GM23338 (cell line): ENCODE measurements at regions not wholly inside any gene's neighbourhood (a gene's known extent, or its start where the extent isn't known, plus 50 kb on each side); places are given as distances from the start of the nearest gene placed in this dataset.
"Not testable (repeated sequence)": the region's sequence is repeated elsewhere in the genome, so short reads cannot be mapped to it uniquely, and the experiment has no call there.

Experiments
- ATAC-seq: fragments of 200-7000 bp; cut with Tn5 transposase; 3 replicates; pipeline ENCODE4 v1.9.1; 2020
- DNase-seq: peaks from one replicate; pipeline ENCODE4 v3.0.0-alpha.2; 2015; ENCODE audit warnings: low spot score
- H2AFZ ChIP-seq: fragments of 200-600 bp; sonication (generic); 2 replicates; pipeline ENCODE4 v1.8.0; 2016; ENCODE audit warnings: antibody characterized with exemption, mild to moderate bottlenecking, moderate library complexity
- H3F3A ChIP-seq: fragments of 200-600 bp; sonication (generic); replicated peaks from 2 replicates; pipeline ENCODE4 v1.8.0; 2017; ENCODE audit warnings: antibody characterized with exemption, mixed run types, low read depth
- H3K27ac ChIP-seq: fragments of 200-600 bp; sonication (generic); 2 replicates; pipeline ENCODE4 v1.6.1; 2016; ENCODE audit warnings: low read depth
- H3K27me3 ChIP-seq: fragments of 200-600 bp; sonication (generic); 2 replicates; pipeline ENCODE4 v1.8.0; 2016; ENCODE audit warnings: mild to moderate bottlenecking, mixed run types, moderate library complexity; ENCODE audit not compliant: insufficient read depth
- H3K36me3 ChIP-seq: fragments of 200-600 bp; sonication (generic); 2 replicates; pipeline ENCODE4 v1.8.0; 2016; ENCODE audit warnings: mild to moderate bottlenecking; ENCODE audit not compliant: insufficient read depth
- H3K4me1 ChIP-seq: fragments of 200-600 bp; sonication (generic); 2 replicates; pipeline ENCODE4 v1.8.0; 2016; ENCODE audit warnings: mild to moderate bottlenecking, moderate library complexity; ENCODE audit not compliant: insufficient read depth
- H3K4me2 ChIP-seq: fragments of 200-600 bp; sonication (generic); 2 replicates; pipeline ENCODE4 v1.7.1; 2017; ENCODE audit warnings: mixed run types
- H3K4me3 ChIP-seq: fragments of 200-600 bp; sonication (generic); 2 replicates; pipeline ENCODE4 v1.6.1; 2016; ENCODE audit warnings: mixed run types
- H3K79me2 ChIP-seq: fragments of 200-600 bp; sonication (generic); replicated peaks from 2 replicates; pipeline ENCODE4 v1.8.0; 2017; ENCODE audit warnings: mild to moderate bottlenecking; ENCODE audit not compliant: insufficient read depth
- H3K9me2 ChIP-seq: fragments of 200-600 bp; sonication (generic); 2 replicates; pipeline ENCODE4 v1.8.0; 2017; ENCODE audit not compliant: insufficient read depth
- H4K20me1 ChIP-seq: fragments of 200-600 bp; sonication (generic); replicated peaks from 2 replicates; pipeline ENCODE4 v1.8.0; 2017; ENCODE audit warnings: mild to moderate bottlenecking; ENCODE audit not compliant: insufficient read depth
- H3K27ac Mint-ChIP-seq: 2 replicates; pipeline ENCODE4 v1.8.0; 2020; ENCODE audit warnings: inconsistent platforms, mild to moderate bottlenecking, moderate library complexity, mixed read lengths
- H3K27me3 Mint-ChIP-seq: 3 replicates; pipeline ENCODE4 v1.8.0; 2022; ENCODE audit warnings: low read depth, mild to moderate bottlenecking, moderate library complexity, mixed read lengths, inconsistent platforms; ENCODE audit not compliant: insufficient read depth, poor library complexity
- H3K36me3 Mint-ChIP-seq: 3 replicates; pipeline ENCODE4 v1.8.0; 2021; ENCODE audit warnings: low read depth, mild to moderate bottlenecking, inconsistent platforms, moderate library complexity, mixed read lengths
- H3K4me1 Mint-ChIP-seq: 3 replicates; pipeline ENCODE4 v1.8.0; 2020; ENCODE audit warnings: mild to moderate bottlenecking, inconsistent platforms, mixed read lengths
- H3K4me3 Mint-ChIP-seq: 3 replicates; pipeline ENCODE4 v1.8.0; 2021; ENCODE audit warnings: moderate library complexity, mild to moderate bottlenecking, inconsistent platforms, mixed read lengths
- H3K9me3 Mint-ChIP-seq: 3 replicates; pipeline ENCODE4 v1.8.0; 2020; ENCODE audit warnings: moderate library complexity, mild to moderate bottlenecking, inconsistent platforms, mixed read lengths
- ZNF331 ChIP-seq: fragments of 250-450 bp; sonication (Bioruptor Pico); IDR thresholded peaks from 2 replicates; pipeline ENCODE4 v1.5.0; 2020; ENCODE audit warnings: low read depth, mild to moderate bottlenecking, moderate library complexity
- TF ChIP-seq, protein P1 (sequence below): fragments of 250-450 bp; sonication (Bioruptor Pico); IDR thresholded peaks from 2 replicates; pipeline ENCODE4 v1.5.0; 2020; ENCODE audit warnings: mild to moderate bottlenecking, moderate library complexity
- TF ChIP-seq, protein P2 (sequence below): IDR thresholded peaks from one replicate; pipeline ENCODE4 v1.6.1; 2018; ENCODE audit warnings: antibody characterized with exemption; ENCODE audit not compliant: unreplicated experiment

DNA sequence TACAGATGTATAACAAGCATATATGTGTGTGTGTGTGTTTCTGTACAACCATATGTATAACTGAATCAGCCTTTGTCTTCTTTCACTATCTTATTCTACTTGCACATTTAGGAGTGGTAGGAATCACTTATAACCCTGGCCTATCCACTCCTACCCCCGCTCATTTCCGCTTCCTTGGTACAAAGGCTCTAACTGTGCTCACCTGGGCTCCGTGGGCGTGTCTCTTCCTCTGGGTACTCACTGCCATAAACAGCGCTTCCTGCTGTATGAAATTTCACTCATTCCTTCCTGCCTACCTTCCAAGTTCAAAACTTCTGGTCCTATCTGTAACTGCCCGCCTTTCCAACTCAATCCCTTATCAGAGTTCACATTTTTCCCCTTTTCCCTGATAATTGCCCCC lies 815.5 kb downstream of the EPHA4 start (continued):
- TF ChIP-seq, protein P1, sequence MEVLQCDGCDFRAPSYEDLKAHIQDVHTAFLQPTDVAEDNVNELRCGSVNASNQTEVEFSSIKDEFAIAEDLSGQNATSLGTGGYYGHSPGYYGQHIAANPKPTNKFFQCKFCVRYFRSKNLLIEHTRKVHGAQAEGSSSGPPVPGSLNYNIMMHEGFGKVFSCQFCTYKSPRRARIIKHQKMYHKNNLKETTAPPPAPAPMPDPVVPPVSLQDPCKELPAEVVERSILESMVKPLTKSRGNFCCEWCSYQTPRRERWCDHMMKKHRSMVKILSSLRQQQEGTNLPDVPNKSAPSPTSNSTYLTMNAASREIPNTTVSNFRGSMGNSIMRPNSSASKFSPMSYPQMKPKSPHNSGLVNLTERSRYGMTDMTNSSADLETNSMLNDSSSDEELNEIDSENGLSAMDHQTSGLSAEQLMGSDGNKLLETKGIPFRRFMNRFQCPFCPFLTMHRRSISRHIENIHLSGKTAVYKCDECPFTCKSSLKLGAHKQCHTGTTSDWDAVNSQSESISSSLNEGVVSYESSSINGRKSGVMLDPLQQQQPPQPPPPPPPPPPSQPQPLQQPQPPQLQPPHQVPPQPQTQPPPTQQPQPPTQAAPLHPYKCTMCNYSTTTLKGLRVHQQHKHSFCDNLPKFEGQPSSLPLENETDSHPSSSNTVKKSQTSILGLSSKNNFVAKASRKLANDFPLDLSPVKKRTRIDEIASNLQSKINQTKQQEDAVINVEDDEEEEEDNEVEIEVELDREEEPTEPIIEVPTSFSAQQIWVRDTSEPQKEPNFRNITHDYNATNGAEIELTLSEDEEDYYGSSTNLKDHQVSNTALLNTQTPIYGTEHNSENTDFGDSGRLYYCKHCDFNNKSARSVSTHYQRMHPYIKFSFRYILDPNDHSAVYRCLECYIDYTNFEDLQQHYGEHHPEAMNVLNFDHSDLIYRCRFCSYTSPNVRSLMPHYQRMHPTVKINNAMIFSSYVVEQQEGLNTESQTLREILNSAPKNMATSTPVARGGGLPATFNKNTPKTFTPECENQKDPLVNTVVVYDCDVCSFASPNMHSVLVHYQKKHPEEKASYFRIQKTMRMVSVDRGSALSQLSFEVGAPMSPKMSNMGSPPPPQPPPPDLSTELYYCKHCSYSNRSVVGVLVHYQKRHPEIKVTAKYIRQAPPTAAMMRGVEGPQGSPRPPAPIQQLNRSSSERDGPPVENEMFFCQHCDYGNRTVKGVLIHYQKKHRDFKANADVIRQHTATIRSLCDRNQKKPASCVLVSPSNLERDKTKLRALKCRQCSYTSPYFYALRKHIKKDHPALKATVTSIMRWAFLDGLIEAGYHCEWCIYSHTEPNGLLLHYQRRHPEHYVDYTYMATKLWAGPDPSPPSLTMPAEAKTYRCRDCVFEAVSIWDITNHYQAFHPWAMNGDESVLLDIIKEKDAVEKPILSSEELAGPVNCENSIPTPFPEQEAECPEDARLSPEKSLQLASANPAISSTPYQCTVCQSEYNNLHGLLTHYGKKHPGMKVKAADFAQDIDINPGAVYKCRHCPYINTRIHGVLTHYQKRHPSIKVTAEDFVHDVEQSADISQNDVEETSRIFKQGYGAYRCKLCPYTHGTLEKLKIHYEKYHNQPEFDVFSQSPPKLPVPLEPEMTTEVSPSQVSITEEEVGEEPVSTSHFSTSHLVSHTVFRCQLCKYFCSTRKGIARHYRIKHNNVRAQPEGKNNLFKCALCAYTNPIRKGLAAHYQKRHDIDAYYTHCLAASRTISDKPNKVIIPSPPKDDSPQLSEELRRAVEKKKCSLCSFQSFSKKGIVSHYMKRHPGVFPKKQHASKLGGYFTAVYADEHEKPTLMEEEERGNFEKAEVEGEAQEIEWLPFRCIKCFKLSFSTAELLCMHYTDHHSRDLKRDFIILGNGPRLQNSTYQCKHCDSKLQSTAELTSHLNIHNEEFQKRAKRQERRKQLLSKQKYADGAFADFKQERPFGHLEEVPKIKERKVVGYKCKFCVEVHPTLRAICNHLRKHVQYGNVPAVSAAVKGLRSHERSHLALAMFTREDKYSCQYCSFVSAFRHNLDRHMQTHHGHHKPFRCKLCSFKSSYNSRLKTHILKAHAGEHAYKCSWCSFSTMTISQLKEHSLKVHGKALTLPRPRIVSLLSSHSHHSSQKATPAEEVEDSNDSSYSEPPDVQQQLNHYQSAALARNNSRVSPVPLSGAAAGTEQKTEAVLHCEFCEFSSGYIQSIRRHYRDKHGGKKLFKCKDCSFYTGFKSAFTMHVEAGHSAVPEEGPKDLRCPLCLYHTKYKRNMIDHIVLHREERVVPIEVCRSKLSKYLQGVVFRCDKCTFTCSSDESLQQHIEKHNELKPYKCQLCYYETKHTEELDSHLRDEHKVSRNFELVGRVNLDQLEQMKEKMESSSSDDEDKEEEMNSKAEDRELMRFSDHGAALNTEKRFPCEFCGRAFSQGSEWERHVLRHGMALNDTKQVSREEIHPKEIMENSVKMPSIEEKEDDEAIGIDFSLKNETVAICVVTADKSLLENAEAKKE (CRISPR knock-in tag) = no peak

DNA sequence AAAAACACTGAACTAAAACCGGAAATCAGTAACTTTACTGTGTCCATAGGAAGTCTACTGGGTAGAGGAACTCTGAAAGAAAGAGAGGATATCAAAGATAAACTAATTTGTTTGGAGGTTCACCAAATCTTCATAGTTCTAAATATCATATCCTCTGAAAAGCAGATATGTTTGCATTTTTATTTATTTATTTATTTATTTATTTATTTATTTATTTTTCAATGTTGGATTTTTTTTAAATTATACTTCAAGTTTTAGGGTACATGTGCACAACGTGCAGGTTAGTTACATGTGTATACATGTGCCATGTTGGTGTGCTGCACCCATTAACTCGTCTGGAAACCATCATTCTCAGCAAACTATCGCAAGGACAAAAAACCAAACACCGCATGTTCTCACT lies 813.7 kb downstream of the EPHA4 start:
- not testable (repeated sequence) for H3K4me1 ChIP-seq

DNA sequence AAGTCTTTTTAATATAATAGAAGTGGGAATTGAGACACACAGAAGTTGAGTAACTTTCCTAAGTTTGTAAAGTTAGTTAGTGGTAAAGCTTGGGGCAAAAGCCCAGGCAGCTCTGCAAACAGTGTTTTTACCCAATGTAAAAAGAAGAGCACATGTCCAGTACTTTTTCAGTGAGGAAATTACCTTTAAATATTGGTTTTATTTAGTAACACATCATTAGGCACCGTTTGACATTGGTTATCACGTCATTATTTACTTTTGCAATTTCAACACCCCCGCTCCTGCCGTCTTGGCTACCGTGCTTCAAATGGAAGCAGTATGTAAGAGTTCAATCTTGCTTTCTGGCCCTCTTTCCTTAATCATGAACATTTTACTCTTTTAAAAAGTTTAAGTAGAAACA lies 807.9 kb downstream of the EPHA4 start:
- Mint-ChIP-seq H3K27me3 (peaks cover 2% of the 10 kb centered on the region), H3K4me1 (peaks cover 16% of the 10 kb centered on the region), H3K9me3 (no peaks in the 10 kb centered on the region), H3K4me3 (no peak overlapping the region), H3K27ac (no peak overlapping the region), H3K36me3 (no peaks in the 10 kb centered on the region)
- Histone ChIP-seq H3K79me2 (no peaks in the 10 kb centered on the region), H3K27ac (no peak overlapping the region), H3F3A (no peaks in the 10 kb centered on the region), H2AFZ (no peak overlapping the region), H3K36me3 (no peaks in the 10 kb centered on the region), H3K4me3 (no peak overlapping the region), H3K4me2 (no peak overlapping the region), H3K9me2 (no peaks in the 10 kb centered on the region), H3K27me3 (no peaks in the 10 kb centered on the region), H3K4me1 (0 out of 2 replicates have a peak, but pooled peaks cover 7% of the 10 kb centered on the region), H4K20me1 (no peaks in the 10 kb centered on the region)
- ATAC-seq (no peak), DNase-seq (no peak)
- TF ChIP-seq, protein P2, sequence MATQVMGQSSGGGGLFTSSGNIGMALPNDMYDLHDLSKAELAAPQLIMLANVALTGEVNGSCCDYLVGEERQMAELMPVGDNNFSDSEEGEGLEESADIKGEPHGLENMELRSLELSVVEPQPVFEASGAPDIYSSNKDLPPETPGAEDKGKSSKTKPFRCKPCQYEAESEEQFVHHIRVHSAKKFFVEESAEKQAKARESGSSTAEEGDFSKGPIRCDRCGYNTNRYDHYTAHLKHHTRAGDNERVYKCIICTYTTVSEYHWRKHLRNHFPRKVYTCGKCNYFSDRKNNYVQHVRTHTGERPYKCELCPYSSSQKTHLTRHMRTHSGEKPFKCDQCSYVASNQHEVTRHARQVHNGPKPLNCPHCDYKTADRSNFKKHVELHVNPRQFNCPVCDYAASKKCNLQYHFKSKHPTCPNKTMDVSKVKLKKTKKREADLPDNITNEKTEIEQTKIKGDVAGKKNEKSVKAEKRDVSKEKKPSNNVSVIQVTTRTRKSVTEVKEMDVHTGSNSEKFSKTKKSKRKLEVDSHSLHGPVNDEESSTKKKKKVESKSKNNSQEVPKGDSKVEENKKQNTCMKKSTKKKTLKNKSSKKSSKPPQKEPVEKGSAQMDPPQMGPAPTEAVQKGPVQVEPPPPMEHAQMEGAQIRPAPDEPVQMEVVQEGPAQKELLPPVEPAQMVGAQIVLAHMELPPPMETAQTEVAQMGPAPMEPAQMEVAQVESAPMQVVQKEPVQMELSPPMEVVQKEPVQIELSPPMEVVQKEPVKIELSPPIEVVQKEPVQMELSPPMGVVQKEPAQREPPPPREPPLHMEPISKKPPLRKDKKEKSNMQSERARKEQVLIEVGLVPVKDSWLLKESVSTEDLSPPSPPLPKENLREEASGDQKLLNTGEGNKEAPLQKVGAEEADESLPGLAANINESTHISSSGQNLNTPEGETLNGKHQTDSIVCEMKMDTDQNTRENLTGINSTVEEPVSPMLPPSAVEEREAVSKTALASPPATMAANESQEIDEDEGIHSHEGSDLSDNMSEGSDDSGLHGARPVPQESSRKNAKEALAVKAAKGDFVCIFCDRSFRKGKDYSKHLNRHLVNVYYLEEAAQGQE = no peak
- TF ChIP-seq ZNF331 (CRISPR knock-in tag) = no peak

More for the DNA sequence above, 813.7 kb downstream of the EPHA4 start:
- not testable (repeated sequence) for H3K27ac ChIP-seq, H2AFZ ChIP-seq, H3K79me2 ChIP-seq, H3K27ac Mint-ChIP-seq, H3K27me3 ChIP-seq, H3K9me3 Mint-ChIP-seq, H3K27me3 Mint-ChIP-seq, ATAC-seq, DNase-seq, H3K4me1 Mint-ChIP-seq, H3K4me3 Mint-ChIP-seq, H3K4me2 ChIP-seq, H3K36me3 ChIP-seq, H3K36me3 Mint-ChIP-seq, H3K4me3 ChIP-seq, H3F3A ChIP-seq, H3K9me2 ChIP-seq, H4K20me1 ChIP-seq
